SK-N-SH treated with all-trans-retinoic acid at 6 μM for 48 hours (cell line): ENCODE measurements at regions not wholly inside any gene's neighbourhood (a gene's known extent, or its start where the extent isn't known, plus 50 kb on each side); places are given as distances from the start of the nearest gene placed in this dataset.

Experiments
- ARNTL ChIP-seq: fragments of 450-650 bp; formaldehyde crosslinking; IDR thresholded peaks from 2 replicates; pipeline ENCODE4 v1.5.0; 2020; ENCODE audit warnings: low read depth, mild to moderate bottlenecking, moderate library complexity, borderline replicate concordance
- BACH2 ChIP-seq: fragments of 250-450 bp; sonication (Bioruptor Pico); IDR thresholded peaks from 2 replicates; pipeline ENCODE4 v1.9.0; 2021; ENCODE audit warnings: mild to moderate bottlenecking, borderline replicate concordance
- CSDC2 ChIP-seq: fragments of 250-450 bp; sonication (Bioruptor Pico); IDR thresholded peaks from 2 replicates; pipeline ENCODE4 v1.5.0; 2020; ENCODE audit warnings: mild to moderate bottlenecking, moderate library complexity
- ISL1 ChIP-seq: fragments of 250-450 bp; sonication (Bioruptor Pico); IDR thresholded peaks from 2 replicates; pipeline ENCODE4 v2.1.2; 2022; ENCODE audit warnings: mild to moderate bottlenecking, moderate library complexity
- OSR1 ChIP-seq: fragments of 250-450 bp; sonication (Bioruptor Pico); IDR thresholded peaks from 2 replicates; pipeline ENCODE4 v1.8.0; 2022; ENCODE audit warnings: moderate library complexity, mild to moderate bottlenecking, inconsistent platforms
- PPARA ChIP-seq: fragments of 250-450 bp; sonication (Bioruptor Pico); IDR thresholded peaks from 2 replicates; pipeline ENCODE4 v1.5.0; 2020; ENCODE audit warnings: mild to moderate bottlenecking, borderline replicate concordance
- RARB ChIP-seq: fragments of 250-450 bp; sonication (Bioruptor Pico); IDR thresholded peaks from 2 replicates; pipeline ENCODE4 v1.8.0; 2021; ENCODE audit warnings: mild to moderate bottlenecking, moderate library complexity
- TCF4 ChIP-seq: fragments of 250-450 bp; sonication (Bioruptor Pico); IDR thresholded peaks from 2 replicates; pipeline ENCODE4 v1.8.0; 2021; ENCODE audit warnings: mild to moderate bottlenecking, moderate library complexity, borderline replicate concordance
- TSHZ2 ChIP-seq: fragments of 250-450 bp; sonication (Bioruptor Pico); IDR thresholded peaks from 2 replicates; pipeline ENCODE4 v1.5.0; 2020; ENCODE audit warnings: mild to moderate bottlenecking, moderate library complexity
- ZFP3 ChIP-seq: fragments of 250-450 bp; sonication (Bioruptor Pico); IDR thresholded peaks from 2 replicates; pipeline ENCODE4 v1.5.0; 2020; ENCODE audit warnings: mild to moderate bottlenecking, moderate library complexity

GRCh38 chr14:54126947-54127346 is 170.3 kb upstream of the BMP4 start:
- TF ChIP-seq ZFP3 (CRISPR knock-in tag) (no peak), CSDC2 (no peak), OSR1 (CRISPR knock-in tag) (no peak), PPARA (CRISPR knock-in tag) (no peak), ARNTL (CRISPR knock-in tag) (no peak), BACH2 (CRISPR knock-in tag) (no peak), TSHZ2 (CRISPR knock-in tag) (no peak), ISL1 (CRISPR knock-in tag) (no peak), TCF4 (CRISPR knock-in tag) (no peak), RARB (no peak)
